NB4 (cell line): ENCODE measurements at regions not wholly inside any gene's neighbourhood (a gene's known extent, or its start where the extent isn't known, plus 50 kb on each side); places are given as distances from the start of the nearest gene placed in this dataset.

Experiments
- DNase-seq: peaks from one replicate; pipeline ENCODE4 v3.0.0; 2010; ENCODE audit warnings: low read depth
- H3K4me3 ChIP-seq: one replicate; pipeline ENCODE4 v1.5.1; 2011; ENCODE audit warnings: mild to moderate bottlenecking, low read depth, low read length, moderate library complexity
- CTCF ChIP-seq: IDR thresholded peaks from one replicate; pipeline ENCODE4 v1.5.1; 2012; ENCODE audit warnings: low read depth, low read length
- MAX ChIP-seq: IDR thresholded peaks from 2 replicates; pipeline ENCODE4 v1.6.1; 2011; ENCODE audit warnings: low read depth, low read length
- MYC ChIP-seq: IDR thresholded peaks from 2 replicates; pipeline ENCODE4 v1.6.1; 2011; ENCODE audit warnings: low read depth, low read length
- POLR2A ChIP-seq: IDR thresholded peaks from 2 replicates; pipeline ENCODE4 v1.6.1; 2011; ENCODE audit warnings: mild to moderate bottlenecking; ENCODE audit not compliant: insufficient read length; ENCODE audit errors: extremely low read depth

- H3K4me3 ChIP-seq, result no peak overlapping the region
- no peak for DNase-seq
- no peak for TF ChIP-seq CTCF
- TF ChIP-seq MYC, result no peak
- no peak for TF ChIP-seq POLR2A
- no peak for TF ChIP-seq MAX
These were observed 386.6 kb upstream of the POU3F1 start for GRCh38 chr1:38433084-38433722.

- DNase-seq, result no peak
- TF ChIP-seq POLR2A, result no peak
- TF ChIP-seq CTCF, result no peak
- TF ChIP-seq MYC, result no peak
- TF ChIP-seq MAX, result no peak
- no peak overlapping the region for H3K4me3 ChIP-seq
These were observed 385.2 kb upstream of the POU3F1 start for GRCh38 chr1:38431535-38432376.

- TF ChIP-seq POLR2A (no peak), MAX (no peak), CTCF (no peak), MYC (no peak)
- no peak for DNase-seq
- no peak overlapping the region for H3K4me3 ChIP-seq
These were observed 384.4 kb upstream of the POU3F1 start for GRCh38 chr1:38430949-38431348.

- TF ChIP-seq MYC, result no peak
- TF ChIP-seq CTCF, result no peak
- TF ChIP-seq POLR2A, result no peak
- no peak for TF ChIP-seq MAX
- DNase-seq, result no peak
These were observed 378.1 kb upstream of the POU3F1 start for GRCh38 chr1:38424677-38425076.

GRCh38 chr1:38420666-38421065 lies 374.1 kb upstream of the POU3F1 start:
- DNase-seq, result no peak
- no peak overlapping the region for H3K4me3 ChIP-seq
- TF ChIP-seq POLR2A (no peak), MAX (no peak), CTCF (no peak), MYC (no peak)

More at GRCh38 chr1:38424677-38425076, 378.1 kb upstream of the POU3F1 start:
- H3K4me3 ChIP-seq, result no peak overlapping the region
